ENCODE measurements at regions not wholly inside any gene's neighbourhood (a gene's known extent, or its start where the extent isn't known, plus 50 kb on each side); places are given as distances from the start of the nearest gene placed in this dataset.

GRCh38 chr12:83559650-83560049 is 872.9 kb downstream of the TMTC2 start:
- TF ChIP-seq CTCF (IDR thresholded peaks at IDR 0.05): no peak
- no peak for TF ChIP-seq POLR2AphosphoS5 (IDR thresholded peaks at IDR 0.05)
- no peak for TF ChIP-seq POLR2A (IDR thresholded peaks at IDR 0.05)
